HG03135 (cell line): ENCODE measurements at regions not wholly inside any gene's neighbourhood (a gene's known extent, or its start where the extent isn't known, plus 50 kb on each side); places are given as distances from the start of the nearest gene placed in this dataset.

ENCODE experiments used
- ATAC-seq: cut with Tn5 transposase; IDR thresholded peaks from one replicate; pipeline ENCODE4 v1.9.1; 2021; ENCODE audit warnings: mild to moderate bottlenecking, moderate library complexity; ENCODE audit not compliant: unreplicated experiment

DNA sequence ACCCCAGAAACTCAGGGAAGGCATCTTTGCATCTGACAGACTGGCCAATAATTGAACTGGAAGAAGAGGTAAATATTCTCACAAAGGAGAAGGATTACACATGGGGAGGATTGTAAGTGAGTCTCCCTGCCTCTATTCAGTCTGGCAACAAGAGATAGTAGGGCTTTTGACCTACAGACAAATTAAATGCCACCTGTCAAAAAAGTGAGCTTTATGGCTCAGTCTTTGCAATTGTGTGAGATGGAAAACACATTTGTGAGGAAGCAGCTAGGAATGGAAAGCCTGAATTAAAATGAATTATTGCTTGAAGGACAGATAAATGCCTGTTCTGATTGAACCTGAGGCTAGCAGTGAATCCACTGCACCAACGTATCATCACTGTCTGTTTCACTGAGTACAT, 173.3 kb upstream of the GOLIM4 start:
- no peak for ATAC-seq

DNA sequence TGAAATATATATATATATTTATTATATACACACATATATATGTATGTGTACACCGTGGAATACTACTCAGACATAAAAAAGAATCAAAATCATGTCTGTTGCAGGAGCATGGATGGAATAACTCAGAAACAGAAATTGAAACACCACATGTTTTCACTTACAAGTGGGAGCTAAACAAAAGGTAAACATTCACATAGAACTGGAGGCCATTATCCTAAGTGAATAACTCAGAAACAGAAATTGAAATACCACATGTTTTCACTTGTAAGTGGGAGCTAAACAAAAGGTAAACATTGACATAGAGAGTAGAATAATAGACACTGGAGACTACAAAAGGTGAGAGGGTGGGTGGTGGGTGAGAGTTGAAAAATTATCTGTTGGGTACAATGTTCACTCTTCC, 171.5 kb upstream of the GOLIM4 start:
- ATAC-seq, result no peak

DNA sequence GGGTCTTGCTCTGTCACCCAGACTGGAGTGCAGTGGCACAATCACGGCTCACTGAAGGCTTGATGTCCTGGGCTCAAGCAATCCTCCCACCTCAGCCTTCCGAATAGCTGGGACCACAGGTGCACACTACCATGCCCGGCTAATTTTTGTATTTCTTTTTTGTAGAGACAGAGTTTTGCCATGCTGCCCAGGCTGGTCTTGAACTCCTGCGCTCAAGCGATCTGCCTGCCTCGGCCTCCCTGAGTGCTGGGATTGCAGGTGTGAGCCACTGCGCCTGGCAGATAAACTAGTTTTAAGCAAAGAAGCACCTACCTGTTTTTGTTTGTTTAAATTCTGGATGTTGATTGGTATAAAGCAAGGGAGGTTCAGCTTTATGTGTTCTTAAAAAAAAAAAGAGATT, 170.6 kb upstream of the GOLIM4 start:
- no peak for ATAC-seq

DNA sequence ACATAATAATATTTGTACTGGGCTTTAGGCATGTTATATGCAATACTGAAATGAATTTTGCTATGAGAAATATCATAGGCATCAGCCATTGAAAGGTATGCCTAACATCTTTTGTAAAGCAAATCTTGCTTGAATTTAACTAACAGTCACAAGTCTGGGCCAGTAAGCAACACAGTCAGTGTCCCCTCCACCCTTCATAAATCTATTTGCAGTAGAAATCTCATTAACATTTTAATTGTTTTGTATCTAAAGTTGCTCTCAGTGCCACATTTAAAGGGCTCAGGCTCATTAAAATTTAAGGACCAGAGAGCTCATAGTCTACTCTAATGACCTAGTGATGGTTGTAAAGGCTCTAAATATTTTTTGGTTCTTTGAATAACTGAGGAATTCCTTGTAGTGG, 167.2 kb upstream of the GOLIM4 start:
- no peak for ATAC-seq

DNA sequence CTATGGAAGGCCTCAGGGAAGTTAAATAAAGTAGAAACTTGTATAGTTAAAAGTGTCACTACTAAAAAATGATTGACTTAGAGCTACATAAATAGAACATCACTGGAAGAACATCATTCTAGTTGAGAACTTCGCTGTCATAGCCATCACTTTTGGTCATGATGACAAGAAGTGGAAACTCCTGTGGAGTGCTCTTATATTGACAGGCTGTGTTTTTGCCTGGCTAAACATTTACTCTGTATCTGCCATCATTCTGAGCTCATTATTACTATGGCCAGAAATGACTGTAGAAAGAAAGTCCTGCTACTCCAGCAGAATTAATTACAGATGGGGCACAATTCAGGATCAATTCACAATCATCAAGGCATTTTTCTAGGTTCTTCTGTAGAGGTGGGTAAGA, 165.1 kb upstream of the GOLIM4 start:
- ATAC-seq, result peak; percentile 49

DNA sequence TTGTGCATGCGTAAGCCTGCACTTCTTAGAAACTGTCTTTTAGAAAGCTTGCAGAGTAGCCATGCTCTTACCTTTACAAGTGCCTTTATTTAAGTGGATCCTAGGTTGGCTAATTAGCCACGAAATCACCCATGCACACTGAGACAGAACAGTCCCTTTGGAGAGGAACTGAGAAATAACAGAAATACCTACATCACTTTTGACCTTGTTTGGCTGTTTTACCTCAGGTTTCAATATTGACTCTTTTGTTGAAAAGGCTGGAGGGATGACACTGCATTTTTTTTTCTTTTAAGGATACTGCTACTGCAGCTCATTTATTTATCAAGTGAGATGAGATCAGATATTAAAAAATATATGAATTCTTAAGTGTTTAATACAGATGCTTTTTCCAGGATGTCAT, 155.6 kb upstream of the GOLIM4 start:
- peak; percentile 45 for ATAC-seq

DNA sequence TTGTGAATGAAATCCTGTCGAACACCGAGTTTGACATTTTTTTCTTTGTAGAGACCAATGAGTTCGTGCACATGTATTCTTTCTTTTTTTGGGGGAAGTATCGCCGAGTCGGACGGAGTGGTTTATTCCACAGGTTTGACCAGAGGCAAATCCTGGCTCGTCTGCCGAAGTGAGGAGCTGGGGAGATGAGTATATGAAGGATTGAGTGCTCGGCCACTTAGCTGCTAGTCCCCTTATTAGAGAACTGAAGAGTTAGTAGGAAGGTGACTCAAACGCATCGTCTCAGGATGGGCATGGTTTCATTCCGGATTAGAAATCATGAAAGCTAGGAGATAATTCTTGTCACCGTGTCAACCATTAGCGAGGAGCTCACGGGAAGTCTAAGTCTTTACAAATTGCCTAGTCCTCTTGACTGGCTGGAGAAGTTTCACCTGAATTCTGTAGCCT, 154.7 kb upstream of the GOLIM4 start:
- ATAC-seq, result peak; percentile 22

DNA sequence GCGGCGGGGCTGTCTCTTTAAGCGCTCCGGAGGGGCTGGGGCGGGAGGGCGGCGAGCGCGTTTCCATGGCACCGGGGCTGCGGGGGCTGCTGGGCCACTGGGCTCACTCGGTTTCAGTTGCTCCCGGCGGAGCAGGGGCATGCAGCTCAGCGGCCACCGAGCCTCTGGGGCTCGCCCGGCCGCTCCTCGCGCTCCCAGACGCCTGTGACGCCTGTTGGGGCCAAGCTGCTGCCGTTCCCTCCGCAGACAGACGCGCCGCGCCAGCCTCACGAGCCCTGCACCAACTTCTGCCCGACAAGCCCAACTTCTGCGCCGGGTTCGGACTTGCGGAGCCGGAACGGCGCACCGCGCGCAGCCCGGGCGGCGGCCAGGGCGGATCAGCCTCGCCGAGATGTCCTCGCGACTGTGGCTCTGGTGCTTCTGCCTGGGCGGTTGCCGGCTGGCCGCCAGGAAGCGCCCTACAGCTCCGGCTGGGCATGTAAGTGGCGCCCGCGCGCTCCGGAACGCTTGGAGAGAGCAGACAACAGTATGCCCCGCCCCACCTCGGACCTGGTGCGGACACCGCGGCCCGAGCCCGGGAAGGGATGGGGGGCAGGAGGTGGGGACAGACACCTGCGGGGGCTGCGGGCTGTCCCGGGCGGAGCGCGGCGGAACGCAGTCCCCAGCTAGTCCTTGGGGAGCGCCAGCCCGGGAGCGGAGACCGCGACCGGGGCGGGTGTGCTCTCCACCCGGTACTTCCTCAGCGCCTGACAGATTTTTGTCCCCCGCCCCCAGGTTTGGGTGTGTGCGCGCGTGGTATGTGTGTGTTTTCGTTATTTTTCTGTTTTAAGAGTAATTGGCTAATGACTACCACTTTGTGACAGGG, 154.1 kb upstream of the GOLIM4 start:
- peak; percentile 65 for ATAC-seq

DNA sequence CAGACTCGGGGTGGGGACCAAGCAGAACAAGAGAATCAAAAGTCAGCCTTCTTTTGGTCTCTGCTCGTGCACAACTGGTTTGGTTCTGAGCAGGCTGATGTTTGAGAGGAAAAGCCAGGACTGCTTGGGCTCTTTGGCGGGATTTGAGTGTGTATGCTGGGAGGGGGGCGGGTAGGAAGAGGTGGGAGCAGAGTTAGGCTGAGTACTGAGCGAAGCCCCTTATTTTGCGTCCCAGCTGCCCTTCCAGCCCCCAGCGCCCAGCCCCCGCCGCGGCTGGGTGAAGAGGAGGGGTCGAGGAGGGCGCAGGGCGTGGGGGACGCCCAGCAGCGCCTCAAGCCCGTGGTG, 153.5 kb upstream of the GOLIM4 start:
- ATAC-seq, result peak; percentile 5

DNA sequence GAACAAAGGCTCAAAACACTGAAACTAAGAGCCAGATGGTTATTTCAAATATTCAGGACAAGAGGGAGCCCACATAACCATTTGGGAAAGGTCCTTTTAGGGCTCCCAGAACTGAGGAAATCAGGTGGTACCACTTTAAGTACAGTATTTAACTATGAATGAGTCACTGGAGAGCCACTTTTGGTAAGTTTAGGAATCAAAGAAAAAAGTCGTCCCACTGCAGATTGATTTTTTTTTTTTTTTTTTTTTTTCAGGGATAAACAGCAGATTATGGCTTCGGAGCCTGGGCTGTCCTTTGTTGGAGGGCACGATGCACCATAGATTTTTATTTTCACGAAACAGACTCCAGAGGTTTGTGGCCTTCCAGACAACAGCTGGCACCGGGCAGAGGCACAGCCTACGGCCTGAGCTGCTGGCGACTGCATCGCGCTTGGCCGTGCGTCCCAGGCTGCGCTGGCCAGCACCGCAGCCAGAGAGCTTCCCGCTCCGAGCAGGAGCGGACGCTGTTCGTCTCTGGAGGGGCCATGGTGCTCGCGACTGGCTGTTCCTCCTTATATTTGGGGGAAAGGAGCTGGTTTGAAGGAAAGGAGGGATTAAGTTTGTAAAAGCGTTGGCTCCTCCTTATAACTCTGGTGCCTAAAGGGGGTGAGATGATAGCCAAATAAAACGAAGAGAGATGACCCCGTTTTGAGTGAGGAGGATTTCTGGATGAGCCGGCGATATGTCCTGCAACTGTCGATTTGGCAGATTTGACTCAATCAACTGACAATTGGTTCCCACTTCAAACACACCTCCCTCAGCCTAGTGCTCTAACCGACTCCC, 152.9 kb upstream of the GOLIM4 start:
- peak; percentile 5 for ATAC-seq

DNA sequence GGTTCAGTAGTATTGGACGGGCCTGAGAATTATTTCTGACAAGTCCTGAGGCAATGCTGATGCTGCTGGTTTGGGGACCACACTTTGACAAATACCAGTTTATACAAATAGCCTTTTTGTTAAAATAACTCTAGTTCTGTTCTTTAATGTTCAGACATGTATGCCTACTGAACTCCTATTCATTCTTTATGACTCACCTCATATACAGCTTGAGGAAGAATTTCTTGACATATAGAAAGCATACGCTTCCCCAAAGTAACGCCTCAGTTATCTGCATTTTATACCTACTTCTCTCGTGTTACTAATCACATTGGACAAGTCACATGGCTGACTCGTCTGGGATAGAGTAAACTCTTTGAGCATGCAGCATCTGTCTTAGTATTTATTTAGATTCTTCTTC, 145.4 kb upstream of the GOLIM4 start:
- no peak for ATAC-seq

DNA sequence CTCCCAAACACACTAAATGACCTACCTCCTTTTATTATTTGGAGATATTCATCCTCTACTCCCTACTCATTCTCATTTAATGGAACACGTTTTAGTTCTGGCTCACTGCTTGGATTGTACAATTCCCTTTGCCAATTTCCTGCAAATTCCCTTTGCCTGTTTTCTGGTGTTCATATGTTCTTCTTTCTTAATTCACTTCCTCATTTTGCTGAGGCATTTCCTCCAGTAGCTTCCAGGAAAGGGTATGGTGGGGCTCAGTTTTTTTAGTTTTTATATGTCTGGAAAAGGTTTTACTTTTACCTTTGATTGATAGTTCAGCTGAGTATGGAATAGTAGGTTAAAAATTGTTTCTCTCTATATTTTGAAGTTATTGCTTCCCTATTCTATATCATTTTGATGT, 143.6 kb upstream of the GOLIM4 start:
- ATAC-seq, result no peak

DNA sequence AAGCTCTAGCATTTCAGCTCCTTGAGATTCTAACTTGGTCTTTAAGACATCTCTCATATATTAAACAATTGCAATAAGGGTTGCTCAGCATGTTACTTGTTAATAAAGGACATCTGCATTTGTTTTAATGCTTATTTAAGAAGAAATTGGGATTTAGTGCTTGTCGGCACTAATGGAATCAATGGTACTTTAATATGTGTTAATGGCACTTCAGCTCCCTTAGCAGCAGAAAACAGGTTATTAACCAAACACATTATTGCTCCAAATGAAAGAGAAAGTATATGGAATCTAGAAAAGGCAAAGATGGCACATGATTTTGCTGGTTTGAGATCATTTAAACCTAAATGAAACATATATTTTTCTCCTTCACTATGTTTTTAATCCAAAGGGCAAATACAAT, 137.3 kb upstream of the GOLIM4 start:
- no peak for ATAC-seq

DNA sequence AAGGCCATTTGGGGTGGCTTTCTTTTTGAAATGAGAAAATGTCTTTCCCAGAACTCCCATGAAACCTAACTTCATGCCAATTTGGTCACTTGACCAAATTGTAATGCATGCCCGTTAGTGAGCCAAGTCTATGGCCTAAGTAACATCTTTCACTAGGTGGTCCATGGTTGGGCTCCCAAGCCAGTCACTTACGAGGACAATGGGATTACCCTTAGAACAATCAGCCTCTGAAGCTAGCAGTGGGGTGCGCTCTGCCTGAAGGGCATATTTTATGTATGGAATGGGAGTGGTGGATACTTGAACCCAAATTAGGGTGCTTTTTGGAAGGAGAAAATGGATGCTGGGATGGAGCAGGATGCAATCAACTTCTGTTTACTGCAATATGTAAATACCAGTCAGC, 127.4 kb upstream of the GOLIM4 start:
- ATAC-seq, result no peak

DNA sequence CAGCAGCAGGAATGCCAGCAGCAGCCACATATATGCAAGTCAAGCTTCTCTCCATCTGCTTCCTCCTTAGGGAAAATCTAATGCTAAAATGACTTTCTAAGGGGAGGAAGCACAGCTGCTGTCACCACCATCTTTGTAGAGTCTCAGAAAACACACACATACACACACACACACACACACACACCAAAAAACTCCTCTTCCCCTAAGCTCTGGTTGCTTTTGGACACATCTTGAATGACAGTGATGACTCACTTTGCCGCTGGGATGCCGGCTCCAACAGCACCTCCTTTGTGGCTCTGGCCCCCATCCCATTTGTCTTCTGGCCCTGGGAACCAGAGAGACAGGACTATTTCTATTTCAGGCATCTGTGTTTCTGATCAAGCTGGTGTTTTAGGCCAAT, 124.8 kb upstream of the GOLIM4 start:
- ATAC-seq, result no peak

DNA sequence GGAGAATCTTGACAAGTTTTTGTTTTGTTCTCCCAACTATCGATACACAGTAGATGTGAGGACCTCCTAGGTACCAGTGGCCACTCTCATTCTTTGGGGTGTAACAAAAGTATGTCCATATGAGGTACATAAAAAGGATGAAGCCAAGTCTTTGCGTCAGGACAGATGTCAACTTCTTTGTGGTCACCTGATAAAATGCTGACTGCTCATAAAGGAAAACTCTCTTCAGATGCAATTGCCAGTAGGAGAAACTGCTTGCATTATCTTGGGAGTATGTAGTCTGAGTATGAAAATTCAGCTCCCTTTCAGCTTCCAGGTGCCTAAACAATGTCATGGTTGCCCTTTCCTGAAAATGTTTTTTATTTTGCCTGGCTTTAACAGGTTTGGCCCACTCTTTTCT, 123.8 kb upstream of the GOLIM4 start:
- no peak for ATAC-seq

DNA sequence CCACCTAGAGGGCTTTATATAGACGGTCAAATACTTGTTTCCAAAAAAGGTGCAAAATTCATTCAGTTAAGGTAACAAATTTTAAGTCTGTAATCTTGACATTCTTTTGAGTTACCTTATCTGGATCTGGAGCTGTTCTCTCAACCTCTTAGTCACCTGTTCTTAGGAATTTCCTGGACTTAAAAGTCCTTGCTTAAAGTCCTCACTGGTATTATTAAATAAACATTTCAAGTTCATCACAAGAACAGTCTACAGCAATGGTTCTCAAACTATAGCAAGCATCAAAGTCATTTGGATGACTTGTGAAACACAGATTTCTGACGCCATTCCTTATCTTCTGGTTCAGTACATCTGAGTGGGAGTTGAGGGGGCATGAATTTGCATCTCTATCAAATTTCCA, 122.9 kb upstream of the GOLIM4 start:
- no peak for ATAC-seq

DNA sequence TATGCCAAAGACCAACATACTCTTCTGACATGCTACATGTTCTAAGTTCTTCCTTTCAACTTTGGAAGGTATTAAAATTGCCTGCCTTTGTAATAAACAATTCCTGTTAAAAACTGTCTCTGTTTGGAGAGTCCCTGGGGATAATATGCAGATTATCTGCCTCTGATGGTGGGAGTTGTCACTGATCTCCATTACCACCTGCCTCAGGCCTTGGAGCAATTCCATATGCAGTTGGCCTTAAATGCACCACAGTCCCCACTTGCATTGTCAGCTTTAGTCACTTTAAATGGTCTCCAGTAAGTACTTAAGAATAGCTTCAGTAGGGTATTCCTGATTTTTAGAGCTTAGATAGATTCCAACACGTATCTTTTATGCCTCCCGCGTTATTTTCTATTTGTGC, 121.1 kb upstream of the GOLIM4 start:
- ATAC-seq, result no peak

DNA sequence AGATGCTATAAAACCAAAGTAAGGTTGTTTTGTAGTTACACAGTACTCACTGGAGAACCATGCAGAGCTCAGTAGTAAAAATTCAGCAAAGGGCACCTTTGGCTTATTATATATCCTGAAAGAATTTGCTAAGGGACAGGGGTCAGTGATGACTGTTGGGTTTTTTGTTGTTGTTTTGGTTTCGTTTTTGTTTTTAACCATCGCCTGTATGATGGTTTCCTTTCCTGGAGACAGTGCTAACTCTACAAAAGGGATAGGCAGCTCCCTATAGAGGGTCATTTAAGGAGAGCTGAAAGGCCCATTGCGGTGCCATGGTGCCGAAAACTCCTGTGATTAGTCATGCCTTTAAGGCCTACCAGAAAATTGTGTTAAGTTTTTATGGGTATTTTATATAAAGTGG, 118.2 kb upstream of the GOLIM4 start:
- ATAC-seq, result peak; percentile 94

DNA sequence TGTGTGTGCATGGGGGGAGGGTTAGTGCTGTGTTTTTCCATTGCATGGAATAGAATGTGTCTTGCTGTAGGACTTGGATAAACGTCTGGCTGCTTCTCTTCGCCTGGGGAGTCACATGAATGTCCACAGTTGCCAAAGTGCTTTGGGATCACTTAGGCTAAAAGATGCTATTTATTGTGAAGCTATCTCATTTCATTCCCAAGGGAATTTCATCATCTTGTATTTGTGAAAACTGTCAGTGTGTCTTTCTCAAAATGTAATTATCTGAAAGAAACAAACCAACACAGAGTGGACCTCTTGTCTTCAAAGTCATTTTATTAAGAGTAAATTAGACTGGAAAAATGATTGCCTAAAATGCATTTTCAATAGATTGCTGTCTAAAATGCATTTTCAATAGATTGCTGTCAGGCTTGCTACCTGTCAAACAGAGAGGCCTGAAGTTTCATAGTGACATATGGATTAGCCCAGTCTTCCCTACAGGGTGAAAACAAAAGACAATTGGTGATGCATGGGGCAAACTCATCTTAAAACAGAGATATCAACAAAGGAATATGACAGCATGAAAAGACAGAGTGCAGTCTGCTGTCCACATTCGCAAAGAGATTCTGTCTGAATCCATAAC, 117.1 kb upstream of the GOLIM4 start:
- no peak for ATAC-seq

DNA sequence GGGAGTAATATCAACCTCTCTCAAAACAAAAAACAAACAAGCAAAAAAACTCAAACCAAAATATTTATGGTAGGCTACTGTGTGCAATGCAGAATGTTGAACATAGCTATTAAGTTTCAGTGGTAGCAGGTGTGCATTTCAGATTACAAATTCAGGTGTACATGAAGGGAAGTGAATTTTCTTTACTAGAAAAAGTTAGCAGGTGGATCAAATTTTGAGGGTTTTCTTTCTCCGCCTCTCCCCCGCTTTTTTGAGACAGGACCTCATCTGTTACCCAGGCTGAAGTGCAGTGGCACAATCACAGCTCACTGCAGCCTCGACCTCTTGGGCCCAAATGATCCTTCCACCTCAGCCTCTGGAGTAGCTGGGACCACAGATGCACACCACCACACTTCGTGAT, 109.7 kb upstream of the GOLIM4 start:
- no peak for ATAC-seq

DNA sequence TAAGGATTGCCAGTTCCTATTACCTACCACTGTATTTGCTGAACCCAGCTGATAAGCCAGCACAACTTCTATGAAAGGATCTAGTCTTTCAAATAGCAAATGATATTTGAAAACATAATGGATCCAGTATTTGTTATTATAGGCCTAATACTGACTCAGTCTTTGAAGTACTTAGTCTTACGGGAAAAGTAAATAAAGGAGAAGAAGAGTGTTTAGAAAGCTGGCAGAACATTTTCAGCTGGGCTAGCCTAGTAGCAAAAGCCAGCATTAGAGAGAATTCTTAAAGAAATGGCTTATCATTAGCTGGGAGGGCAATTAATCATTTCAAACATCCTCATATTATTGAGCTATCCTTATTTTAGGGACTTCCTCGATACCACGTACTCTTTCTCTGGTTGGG, 101.4 kb upstream of the GOLIM4 start:
- ATAC-seq, result no peak
